Spinal cord (tissue), 9 donors: ENCODE measurements at regions not wholly inside any gene's neighbourhood (a gene's known extent, or its start where the extent isn't known, plus 50 kb on each side); places are given as distances from the start of the nearest gene placed in this dataset.

Experiments
- DNase-seq, 6 donors: peaks; one replicate each; pipeline versions ENCODE4 v3.0.0 to v3.0.0-alpha.2; 2013 to 2015; ENCODE audit warnings: low spot score in 6 of 6, low read depth in 4 of 6
- H3K27ac ChIP-seq: one replicate; pipeline ENCODE4 v1.5.1; 2013; ENCODE audit warnings: low read depth, low read length, control low read depth
- H3K27me3 ChIP-seq: one replicate; pipeline ENCODE4 v1.6.1; 2013; ENCODE audit warnings: low read length; ENCODE audit not compliant: control insufficient read depth, insufficient read depth
- H3K36me3 ChIP-seq: one replicate; pipeline ENCODE4 v1.6.1; 2013; ENCODE audit warnings: low read length; ENCODE audit not compliant: control insufficient read depth, insufficient read depth
- H3K4me1 ChIP-seq: one replicate; pipeline ENCODE4 v1.6.1; 2013; ENCODE audit warnings: low read length; ENCODE audit not compliant: control insufficient read depth, insufficient read depth
- H3K4me3 ChIP-seq: one replicate; pipeline ENCODE4 v1.5.1; 2013; ENCODE audit warnings: low read depth, low read length, control low read depth
- H3K9me3 ChIP-seq: one replicate; pipeline ENCODE4 v1.6.1; 2013; ENCODE audit warnings: low read length; ENCODE audit not compliant: control insufficient read depth, insufficient read depth
- WGBS: methylation state at CpG from one replicate; pipeline ENCODE4 v1.1.5; 2013; ENCODE audit warnings: missing lambda C conversion rate; ENCODE audit not compliant: insufficient coverage; 5-methylcytosine and 5-hydroxymethylcytosine counted together
- donor health status: healthy.

DNA sequence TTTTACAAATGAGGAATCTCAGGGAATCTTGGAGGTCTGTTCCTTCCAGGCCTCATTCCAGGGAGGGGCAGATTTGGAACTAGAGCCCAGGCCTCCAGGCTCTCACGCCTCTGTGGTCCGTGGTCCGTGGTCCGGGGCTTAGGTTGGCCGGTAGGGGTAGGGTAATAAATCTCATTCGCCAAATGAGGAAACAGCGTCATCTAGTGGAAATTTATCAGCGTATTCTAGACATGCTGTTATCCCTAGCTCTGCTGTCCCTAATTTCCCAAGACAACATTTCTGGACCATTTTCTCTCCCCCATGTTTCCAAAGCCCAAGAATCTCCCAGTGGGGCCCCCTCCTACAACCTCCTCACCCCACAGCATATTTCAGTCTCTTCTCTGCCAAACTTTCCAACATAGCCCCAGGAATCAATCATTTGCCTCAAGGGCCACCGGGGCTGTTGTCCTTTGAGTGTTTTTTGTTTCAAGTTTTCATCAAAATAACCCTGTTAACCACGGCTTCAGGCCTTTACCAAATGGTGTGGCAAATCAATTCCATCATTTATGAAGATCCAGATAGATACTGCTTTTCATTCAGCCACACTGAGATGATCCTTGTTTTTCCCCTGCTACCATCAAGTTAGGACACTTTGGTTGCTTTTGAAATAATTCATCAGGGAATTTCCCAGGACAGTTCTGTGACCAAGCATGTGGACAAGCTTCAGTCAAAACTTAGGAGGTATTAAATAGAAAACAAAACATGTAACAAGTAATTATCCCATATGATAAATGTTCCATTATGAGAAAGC lies 126.8 kb downstream of the ALDH8A1 start:
- DNase-seq, result peak; percentile 66 to 93 (median 76)
- H3K9me3 ChIP-seq, result no peaks in the 10 kb centered on the region
- H3K27ac ChIP-seq, result peak overlapping the region; percentile 25
- H3K27me3 ChIP-seq, result no peaks in the 10 kb centered on the region
- no peak overlapping the region for H3K4me3 ChIP-seq
- WGBS, result 9% methylated on average over 7 of the region's 10 CpGs
- H3K36me3 ChIP-seq, result no peaks in the 10 kb centered on the region
- H3K4me1 ChIP-seq, result peaks cover 5% of the 10 kb centered on the region

DNA sequence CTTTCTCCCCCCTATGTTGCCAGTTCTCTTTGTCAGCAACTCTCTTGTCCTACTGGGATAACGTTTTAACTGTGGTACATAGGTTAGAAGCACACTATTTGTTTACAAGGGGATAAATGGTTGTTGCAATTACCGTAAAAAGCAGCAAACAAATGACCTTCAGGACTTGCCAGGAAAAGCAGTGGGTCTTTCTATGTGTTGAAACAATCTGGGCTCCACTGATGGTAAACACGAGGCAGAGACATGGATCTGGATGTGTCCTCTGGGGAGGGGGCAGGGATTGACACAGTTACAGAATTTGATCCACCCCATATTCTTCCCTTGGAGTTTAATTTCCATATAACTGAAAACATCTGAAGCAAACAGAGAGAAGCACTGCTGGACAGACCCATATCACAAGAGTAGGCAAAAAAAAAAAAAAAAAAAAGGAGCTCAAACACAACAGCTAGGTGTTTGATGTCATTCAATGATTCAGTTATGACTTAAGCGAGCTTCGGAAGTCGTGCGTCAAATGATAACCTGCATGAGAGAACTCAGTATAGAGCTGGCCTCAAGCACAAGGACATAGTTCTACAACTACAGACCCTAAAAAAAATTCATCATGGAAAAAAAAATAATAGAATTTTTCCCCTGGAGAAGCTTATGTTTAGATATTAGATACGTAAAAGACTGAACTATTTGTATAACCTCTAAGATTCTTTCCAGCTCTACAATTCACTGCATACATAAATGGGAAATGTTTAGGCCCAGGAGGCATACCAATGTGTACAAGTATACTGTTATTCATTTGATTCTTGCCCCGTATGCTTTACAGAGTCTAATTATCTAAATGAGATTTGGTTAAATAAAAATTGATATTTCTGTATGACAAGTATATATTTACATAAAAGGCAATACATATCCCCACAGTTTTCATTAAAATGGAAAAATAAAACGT lies 127.7 kb downstream of the ALDH8A1 start:
- DNase-seq, result peak in 1 of 6 donors; percentile 19
- H3K27ac ChIP-seq, result peak overlapping the region; percentile 25

DNA sequence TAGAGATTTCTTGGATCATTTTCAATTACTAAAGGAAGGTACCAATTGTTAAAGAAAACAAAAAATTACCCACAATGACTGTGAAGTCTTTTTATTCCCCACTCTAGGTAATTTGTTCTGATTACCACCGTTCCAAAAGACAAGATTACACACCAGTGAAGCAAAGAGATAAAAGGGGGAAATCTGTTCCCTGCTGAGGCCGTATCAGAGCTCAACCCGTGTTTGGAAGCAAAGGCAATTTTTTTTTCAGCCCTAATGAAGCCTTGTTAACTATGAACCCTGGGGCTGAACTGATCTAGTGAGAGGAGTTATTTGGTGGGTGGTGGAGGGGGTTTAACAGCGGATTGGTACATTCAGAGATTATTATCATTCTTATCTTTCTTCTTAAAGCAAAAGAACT lies 128.5 kb downstream of the ALDH8A1 start:
- peaks cover 5% of the 10 kb centered on the region for H3K4me1 ChIP-seq
- no peak overlapping the region for H3K4me3 ChIP-seq
- 0% methylated on average over 1 of the region's 4 CpGs for WGBS
- no peaks in the 10 kb centered on the region for H3K9me3 ChIP-seq
- peak in 2 of 6 donors; percentile 16 to 72 for DNase-seq
- H3K27ac ChIP-seq, result no peak overlapping the region
- no peaks in the 10 kb centered on the region for H3K36me3 ChIP-seq
- H3K27me3 ChIP-seq, result no peaks in the 10 kb centered on the region

More for the DNA sequence above, 127.7 kb downstream of the ALDH8A1 start:
- H3K4me1 ChIP-seq, result peaks cover 5% of the 10 kb centered on the region
- H3K4me3 ChIP-seq, result no peak overlapping the region
- 63% methylated on average over 1 of the region's 10 CpGs for WGBS
- H3K36me3 ChIP-seq, result no peaks in the 10 kb centered on the region
- no peaks in the 10 kb centered on the region for H3K9me3 ChIP-seq
- H3K27me3 ChIP-seq, result no peaks in the 10 kb centered on the region

DNA sequence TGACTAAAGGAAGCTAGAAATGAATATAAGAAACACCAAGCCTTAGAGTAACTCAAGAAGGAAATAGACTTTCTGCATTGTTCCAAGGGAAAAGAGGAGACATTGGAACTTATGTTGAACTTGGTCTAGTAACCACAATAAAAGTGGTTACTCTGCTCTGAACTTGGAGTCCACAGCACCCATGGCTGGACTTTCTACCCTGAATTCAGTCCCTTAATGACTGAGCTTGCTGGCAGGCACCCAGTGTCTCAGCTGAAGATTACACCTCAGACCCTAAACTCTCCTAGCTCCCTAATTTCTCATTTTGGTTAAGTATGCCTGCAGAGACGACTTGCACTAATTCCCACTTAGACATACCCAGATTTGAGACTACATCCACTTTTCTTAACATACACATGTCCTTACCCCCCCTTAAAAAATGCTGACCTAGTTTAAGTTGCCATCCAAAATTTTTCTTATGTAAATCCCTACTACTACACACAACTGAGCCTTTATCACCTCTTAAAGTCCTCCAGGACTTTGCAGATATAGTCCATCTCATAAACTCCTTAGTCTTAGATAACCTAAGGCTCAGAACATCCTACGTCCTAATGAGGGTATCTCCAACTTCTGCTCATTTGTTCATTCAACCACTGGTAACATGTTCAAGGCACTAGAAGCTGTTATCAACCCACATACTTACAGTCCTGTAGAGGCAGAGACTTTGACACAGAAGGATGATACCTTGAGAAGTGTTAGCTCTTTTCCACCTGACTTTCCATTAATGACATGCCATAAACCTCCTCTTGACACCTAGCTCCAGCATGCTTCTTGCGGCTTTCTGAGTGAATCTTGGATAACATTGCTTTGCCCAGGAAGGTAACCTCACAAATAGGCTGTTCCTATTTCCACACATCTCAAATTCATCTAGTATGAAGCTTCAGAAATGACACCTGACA lies 129.8 kb downstream of the ALDH8A1 start:
- Histone ChIP-seq H3K9me3 (no peaks in the 10 kb centered on the region), H3K27me3 (no peaks in the 10 kb centered on the region), H3K4me3 (no peak overlapping the region), H3K27ac (no peak overlapping the region), H3K4me1 (peaks cover 5% of the 10 kb centered on the region), H3K36me3 (no peaks in the 10 kb centered on the region)
- no peak for DNase-seq
- 94% methylated on average over 3 of the region's 3 CpGs for WGBS

DNA sequence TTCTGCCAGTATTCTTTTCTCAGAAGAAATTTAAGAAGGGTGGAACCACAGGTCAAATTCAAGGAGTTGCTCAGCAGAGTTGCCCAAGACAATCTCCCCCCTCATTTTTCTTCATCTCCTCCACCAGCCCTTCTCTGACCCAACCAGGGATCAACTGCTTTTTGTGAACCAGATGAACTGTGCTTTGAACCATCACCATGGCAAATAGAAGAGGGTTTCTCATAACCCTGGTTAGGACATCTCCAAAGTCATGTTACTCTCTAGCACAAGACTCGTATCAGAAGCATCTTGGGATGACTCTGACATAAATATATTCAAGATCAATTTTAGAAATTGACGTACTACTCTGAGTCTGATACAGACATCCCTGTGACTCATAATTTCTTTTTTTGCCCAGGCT lies 130.7 kb downstream of the ALDH8A1 start:
- Histone ChIP-seq H3K27me3 (no peaks in the 10 kb centered on the region), H3K4me3 (no peak overlapping the region), H3K4me1 (peaks cover 5% of the 10 kb centered on the region), H3K27ac (no peak overlapping the region), H3K36me3 (no peaks in the 10 kb centered on the region), H3K9me3 (no peaks in the 10 kb centered on the region)
- WGBS, result 100% methylated on average over 2 of the region's 2 CpGs
- DNase-seq, result no peak

DNA sequence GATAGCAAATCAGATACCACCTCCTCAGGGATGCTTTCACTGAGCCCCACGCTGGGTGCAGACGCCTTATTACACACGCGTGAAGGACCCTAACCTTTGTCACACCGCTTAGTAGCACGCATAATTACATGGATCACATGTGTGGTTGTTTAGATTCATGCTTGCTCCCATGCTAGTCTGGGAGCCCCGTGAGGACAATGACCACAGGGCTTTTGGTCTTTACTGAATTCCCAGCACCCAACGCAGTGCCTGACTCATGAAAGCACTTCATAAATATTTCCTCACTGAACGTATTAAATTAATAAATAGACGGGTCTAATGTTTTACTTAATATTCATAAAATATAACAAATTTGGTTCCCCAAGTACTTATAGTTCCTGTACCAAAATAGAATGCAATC lies 132.5 kb downstream of the ALDH8A1 start:
- Histone ChIP-seq H3K4me3 (no peak overlapping the region), H3K36me3 (no peaks in the 10 kb centered on the region), H3K27ac (no peak overlapping the region), H3K9me3 (no peaks in the 10 kb centered on the region), H3K4me1 (no peaks in the 10 kb centered on the region), H3K27me3 (no peaks in the 10 kb centered on the region)
- WGBS, result no CpG with 5 or more reads among the region's 10 CpGs
- no peak for DNase-seq

DNA sequence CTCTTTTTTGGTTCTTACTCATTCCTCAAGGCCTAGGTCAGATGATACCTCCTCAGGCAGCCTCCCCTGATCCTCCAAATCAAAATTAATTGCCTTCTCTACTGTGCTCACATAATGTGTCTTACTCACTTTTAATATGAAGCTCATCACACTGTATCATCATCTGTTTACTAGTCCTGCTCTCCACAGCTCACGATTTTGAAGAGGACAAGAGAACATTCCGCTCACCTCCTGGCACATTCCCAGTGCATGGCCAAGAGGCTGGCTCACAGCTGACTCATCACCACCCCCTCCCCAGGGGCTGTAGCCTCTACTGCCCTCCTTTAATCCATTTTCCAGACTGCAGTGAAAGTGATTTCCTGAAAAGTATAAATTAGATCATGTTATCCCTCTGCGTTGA lies 133.1 kb downstream of the ALDH8A1 start:
- no peak overlapping the region for H3K4me3 ChIP-seq
- H3K9me3 ChIP-seq, result no peaks in the 10 kb centered on the region
- no peak for DNase-seq
- no peaks in the 10 kb centered on the region for H3K4me1 ChIP-seq
- H3K27me3 ChIP-seq, result no peaks in the 10 kb centered on the region
- H3K36me3 ChIP-seq, result no peaks in the 10 kb centered on the region
- H3K27ac ChIP-seq, result no peak overlapping the region
- 97% methylated on average over 3 of the region's 3 CpGs for WGBS

DNA sequence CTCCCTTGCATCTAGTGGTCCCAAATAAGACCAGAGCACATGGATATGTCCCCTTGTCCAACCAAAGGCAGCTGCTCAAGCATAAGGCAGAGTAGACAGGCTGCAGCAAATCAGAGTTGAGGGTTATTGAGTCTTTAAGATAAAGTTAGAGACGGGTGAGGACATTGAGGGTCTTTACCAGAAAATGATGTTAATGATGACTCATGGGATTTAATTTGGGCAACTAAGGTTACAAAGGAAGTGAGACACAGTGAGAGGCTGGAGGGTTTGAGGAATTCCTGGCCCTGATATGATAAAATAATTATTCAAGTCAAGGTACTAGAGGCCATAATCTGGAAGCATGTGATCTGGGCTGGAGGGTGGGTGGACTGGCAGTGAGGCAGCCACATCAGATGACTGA lies 133.6 kb downstream of the ALDH8A1 start:
- WGBS, result 67% methylated on average over 1 of the region's 1 CpG
- Histone ChIP-seq H3K27ac (no peak overlapping the region), H3K9me3 (no peaks in the 10 kb centered on the region), H3K36me3 (no peaks in the 10 kb centered on the region), H3K4me1 (no peaks in the 10 kb centered on the region), H3K27me3 (no peaks in the 10 kb centered on the region), H3K4me3 (no peak overlapping the region)
- DNase-seq, result no peak

DNA sequence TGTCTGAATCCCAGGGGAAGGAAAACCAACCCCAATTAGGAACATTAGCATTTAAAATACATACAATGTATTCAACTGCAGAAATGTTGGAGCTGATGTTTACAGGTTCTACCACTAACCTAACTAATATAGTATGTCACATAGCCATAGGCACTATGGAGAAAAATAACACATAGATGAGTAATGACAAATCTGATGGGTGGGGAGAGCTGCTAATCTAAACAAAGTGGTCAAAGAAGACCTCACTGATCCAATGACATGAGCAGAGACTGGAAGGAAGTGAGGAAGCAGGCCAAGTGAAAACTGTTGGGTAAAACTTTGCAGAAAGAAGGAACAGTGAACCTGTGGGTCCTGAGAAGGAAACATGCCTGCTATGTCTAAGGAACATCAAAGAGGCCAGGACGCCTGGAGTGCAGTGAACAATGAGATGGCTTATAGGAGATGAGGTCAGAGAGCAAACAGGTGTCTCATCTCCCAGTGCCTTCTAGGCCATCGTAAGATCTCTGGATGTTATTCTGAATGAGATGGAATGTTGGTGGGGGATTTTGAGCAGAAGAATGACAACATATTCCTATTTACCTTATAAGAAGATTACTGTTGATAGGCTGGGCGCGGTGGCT lies 135.7 kb downstream of the ALDH8A1 start:
- Histone ChIP-seq H3K9me3 (no peaks in the 10 kb centered on the region), H3K4me1 (no peaks in the 10 kb centered on the region), H3K27me3 (no peaks in the 10 kb centered on the region), H3K27ac (no peak overlapping the region), H3K4me3 (no peak overlapping the region), H3K36me3 (no peaks in the 10 kb centered on the region)
- DNase-seq, result no peak
- 90% methylated on average over 1 of the region's 4 CpGs for WGBS
